NCI-H1092 treated with DMSO at 0.1 percent for 48 hours (cell line): ENCODE measurements at regions not wholly inside any gene's neighbourhood (a gene's known extent, or its start where the extent isn't known, plus 50 kb on each side); places are given as distances from the start of the nearest gene placed in this dataset.
"Not testable (repeated sequence)": the region's sequence is repeated elsewhere in the genome, so short reads cannot be mapped to it uniquely, and the experiment has no call there.

Experiments
- DNase-seq: peaks from one replicate; lab custom pipeline; 2025; lab: John Stamatoyannopoulos, UW

DNA sequence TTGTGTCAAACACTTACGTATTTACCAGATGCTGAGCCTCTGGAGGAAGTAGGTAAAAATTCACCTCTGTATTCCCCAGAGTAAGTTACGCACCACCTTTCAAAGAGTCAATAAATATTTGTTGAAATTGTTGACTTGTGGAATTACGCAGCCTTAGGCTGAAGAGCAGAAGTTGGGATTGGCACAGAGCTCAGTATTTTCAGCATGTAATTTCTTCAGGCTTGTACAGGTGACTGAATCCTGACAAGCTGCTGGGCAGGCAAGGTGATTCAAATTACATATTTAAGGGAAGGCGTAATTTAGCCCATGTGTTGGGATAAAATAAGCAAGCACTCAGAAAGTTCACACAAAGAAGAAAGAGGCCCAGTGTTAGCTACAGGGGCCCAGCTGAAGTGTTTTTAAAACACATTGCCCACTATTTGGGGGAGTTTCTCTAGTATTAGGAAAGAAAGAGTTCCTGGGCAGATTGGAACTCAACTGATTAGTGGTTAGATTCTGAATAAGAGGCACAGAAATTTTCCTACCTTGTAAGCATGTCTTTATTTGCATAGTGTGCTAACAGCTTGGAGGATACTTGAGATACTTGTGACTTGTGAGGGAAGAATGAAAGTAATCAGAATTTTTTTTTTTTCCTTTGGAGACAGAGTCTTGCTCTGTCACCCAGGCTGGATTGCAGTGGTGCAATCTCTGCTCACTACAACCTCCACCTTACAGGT, 165.3 kb upstream of the FBXL7 start:
- DNase-seq = no peak

GRCh38 chr5:15333091-15333490, 166.9 kb upstream of the FBXL7 start:
- no peak for DNase-seq

DNA sequence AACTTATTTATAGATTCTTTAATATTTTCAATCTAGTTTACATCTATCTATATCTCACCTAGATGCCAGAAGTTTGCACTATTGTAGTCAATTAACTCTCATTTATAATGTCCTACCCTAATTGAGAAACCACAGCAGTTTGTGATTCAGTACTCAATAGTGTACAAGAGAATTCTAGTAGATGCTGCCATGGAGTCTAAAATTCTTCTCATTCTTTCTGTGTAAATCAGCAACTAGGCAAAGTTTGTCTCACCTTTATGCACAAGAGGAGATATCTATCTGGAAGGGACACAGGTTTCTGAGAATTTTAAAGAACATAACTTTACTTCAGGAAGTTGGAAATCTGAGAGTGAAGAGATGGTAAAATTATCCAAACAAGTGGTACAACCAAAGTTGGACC, 173.0 kb upstream of the FBXL7 start:
- DNase-seq = no peak

DNA sequence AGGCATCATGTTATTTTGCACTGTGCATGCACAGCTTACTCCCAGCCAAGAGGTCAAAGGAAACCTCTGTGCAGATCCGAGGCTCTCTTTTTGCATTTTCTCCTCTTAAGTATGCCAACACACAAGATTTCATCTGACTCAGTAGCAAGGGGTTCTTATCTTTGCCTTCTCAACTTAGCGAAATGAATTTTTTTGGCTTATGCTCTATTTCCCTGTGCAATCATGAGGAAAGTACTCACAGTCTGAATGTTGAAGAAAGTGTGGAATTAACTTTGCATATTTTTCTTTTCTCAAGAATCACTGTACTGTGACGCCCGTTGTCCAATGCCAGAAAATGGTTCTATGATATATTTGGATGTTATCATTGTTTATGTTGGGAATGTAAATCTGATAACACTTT, 173.5 kb upstream of the FBXL7 start:
- DNase-seq = no peak

- no peak for DNase-seq
These were observed 177.6 kb upstream of the FBXL7 start for GRCh38 chr5:15322421-15322820.

- DNase-seq = no peak
These were observed 178.2 kb upstream of the FBXL7 start for GRCh38 chr5:15321776-15322175.

- no peak for DNase-seq
These were observed 179.1 kb upstream of the FBXL7 start for GRCh38 chr5:15320871-15321270.

GRCh38 chr5:15304914-15305834, 194.8 kb upstream of the FBXL7 start:
- no peak for DNase-seq

DNA sequence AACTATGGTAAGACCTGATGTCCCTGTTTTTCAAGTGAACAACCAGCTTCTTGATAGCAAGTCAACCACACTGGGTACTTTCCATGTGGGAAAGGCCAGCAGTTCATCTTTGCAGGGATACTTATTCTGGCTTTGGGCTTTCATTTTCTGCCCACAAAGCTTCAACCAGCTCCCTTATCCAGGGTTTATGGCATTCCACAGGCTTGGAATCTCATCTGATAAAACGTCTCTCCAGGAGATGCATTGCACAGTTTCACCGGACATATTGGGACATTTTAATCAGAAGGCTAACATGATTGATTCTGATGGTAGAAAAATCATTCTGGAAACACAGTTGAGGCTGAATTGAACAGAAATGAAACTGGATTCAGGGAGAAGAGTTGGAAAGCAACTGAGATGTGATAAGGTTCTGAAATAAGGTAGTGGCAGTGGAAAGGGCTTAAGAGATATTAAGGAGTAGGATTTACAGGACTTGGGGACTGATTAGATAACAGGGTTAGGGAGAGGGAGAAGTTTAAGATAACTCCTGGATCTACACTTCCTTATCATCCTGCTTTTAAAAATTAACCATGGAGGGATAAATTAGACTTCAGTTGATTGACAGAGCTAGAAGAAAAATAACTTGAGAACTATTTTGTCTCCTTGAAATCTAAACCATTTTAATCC, 195.8 kb upstream of the FBXL7 start:
- DNase-seq = no peak

- DNase-seq = no peak
These were observed 199.8 kb upstream of the FBXL7 start for GRCh38 chr5:15300141-15300540.

DNA sequence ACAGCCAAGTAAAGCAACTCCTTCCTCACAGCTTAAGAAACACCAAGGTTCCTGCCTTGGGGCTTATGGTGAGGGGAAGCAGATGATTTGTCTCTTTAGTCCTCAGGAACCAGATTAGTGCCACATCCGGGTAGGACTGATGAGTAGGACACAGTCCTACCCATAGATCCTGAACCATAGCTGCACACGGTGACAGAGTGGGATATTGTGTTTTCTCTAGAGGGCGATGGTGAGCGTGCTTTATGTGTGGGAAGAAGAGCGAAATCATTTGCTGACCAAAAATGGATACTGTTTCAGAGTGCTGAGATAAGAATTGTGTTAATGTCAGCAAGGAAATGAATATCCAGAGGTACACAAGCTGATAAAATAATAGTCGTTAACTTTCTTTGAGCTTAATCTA, 209.0 kb upstream of the FBXL7 start:
- DNase-seq = no peak

DNA sequence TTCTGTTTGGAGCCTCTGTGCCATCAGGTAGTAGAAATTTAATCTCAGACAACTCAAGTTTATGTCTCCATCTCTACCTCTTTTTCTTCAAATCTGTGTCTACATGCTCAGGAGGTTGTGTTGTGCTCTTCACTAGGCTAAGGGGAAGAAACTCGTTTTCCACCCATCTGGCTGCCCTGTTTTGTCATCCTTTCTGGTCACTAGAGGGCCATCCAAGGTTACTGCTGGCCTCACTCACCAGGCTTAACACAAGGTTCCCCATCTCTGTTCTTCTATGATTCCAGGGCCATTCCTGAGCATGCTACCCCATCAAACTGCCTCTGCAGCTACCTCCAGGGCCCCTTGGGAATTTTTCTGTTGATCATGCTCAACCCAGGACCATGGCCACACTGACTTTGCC, 213.3 kb upstream of the FBXL7 start:
- DNase-seq = no peak

DNA sequence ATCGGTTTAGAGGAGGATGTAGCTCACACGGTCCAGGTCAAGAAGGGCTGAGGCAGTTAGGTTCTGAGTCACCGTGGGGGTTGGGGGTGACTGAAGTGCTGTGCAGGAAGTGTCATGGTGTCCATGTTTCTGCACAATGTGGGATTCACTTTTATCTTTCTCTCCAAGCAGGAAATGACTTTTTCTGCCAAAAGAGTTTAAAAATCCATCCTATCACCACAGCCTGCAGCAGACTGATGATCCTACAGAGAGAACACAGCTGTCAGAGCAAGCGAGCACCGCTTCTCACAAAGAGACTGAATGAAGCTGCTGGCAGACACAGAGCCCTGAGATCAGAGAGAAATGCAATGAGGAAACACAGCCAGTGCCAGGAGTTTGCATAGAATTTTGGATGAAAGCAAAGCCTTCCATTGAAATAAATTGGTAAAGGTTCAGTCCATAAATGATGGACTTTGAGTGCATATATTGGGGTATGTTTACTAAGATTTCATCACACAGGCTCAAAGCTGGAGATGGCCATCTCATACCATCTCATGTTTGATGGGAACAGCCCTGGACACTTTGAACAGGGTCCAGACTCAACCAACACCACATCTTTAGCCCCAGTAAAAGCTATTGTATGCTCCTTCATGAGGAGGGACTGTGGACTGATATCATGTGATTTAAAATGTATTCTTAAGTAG, 213.9 kb upstream of the FBXL7 start:
- DNase-seq = no peak

GRCh38 chr5:15284706-15285105, 215.3 kb upstream of the FBXL7 start:
- no peak for DNase-seq

DNA sequence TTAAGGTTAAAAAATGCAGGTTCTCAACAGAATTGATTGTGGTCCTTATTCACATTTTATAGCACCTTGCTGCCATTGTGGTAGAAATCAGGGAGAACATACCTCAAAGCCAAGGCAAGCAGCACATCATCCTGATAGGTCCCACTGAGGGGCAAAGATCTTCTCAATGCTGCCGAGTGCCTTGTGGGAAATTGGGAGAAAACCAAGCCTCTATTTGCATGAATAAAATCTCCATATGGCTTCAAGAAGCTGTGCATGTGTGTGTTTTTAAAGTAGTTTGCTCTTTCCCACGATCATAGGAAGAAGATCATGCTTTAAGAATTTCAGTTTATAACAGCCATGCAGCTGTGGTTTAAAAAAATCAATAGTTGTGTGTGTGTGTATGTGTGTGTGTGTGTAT, 216.9 kb upstream of the FBXL7 start:
- DNase-seq = no peak

DNA sequence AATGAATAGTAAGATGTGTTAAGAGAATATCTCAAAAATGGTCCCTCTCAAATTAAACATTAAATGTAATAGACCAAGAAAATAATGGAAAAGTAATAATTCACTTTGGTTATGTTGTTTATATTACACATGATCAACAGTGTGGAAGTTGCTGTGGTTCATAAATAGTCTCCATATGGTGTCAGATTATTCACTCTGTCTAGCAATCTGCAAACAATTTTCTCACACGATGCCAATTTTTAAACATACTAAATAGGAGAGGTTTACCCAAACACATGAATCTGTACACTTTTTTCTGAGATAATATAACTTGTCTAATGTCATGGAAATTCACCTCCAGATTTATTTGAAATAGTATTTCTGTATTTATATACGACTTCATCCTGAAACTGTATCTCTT, 217.4 kb upstream of the FBXL7 start:
- DNase-seq = no peak

- not testable (repeated sequence) for DNase-seq
These were observed 228.4 kb upstream of the FBXL7 start for GRCh38 chr5:15271596-15271995.

DNA sequence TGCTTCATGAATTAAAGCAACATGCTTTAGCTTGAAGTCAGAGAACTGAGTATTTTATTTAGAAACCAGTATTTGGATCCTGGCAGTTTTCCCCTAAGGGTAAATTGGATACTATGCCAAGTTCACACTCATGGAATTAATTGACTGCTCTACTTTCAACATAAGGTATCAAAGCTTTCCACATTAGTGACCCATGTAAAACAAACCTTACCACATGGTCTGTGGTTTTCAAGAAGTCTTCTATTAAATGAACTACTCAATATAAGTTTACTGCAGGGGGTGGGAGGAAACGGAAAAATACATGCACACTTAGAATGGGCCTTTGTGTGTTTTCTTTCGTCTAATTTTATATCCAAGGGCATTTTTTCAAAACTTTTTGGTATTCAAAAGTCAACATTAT, 232.0 kb upstream of the FBXL7 start:
- DNase-seq = no peak

GRCh38 chr5:15266841-15267240, 233.1 kb upstream of the FBXL7 start:
- DNase-seq = no peak

GRCh38 chr5:15266229-15266628, 233.8 kb upstream of the FBXL7 start:
- DNase-seq = no peak

- no peak for DNase-seq
These were observed 236.0 kb upstream of the FBXL7 start for GRCh38 chr5:15263942-15264341.

DNA sequence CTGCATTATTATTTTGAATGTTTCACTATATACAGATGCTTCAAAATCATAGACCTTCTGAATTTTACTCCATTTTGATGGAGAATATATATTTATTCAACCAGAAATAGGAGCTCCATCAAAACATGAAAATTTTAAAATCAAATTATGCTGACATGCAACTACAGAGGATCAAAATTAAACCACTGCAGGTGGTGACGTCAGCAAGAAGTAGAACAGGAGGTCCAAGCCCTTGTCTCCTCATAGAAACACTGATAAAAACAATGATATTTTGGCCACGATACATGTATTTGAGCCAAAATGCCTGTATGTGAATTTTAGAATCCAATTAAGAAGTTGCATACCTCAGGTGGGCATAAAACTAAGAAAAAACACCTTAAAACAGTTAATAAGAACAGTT, 236.6 kb upstream of the FBXL7 start:
- no peak for DNase-seq
